Retinal pigment epithelial cell (primary cell): ENCODE measurements at regions not wholly inside any gene's neighbourhood (a gene's known extent, or its start where the extent isn't known, plus 50 kb on each side); places are given as distances from the start of the nearest gene placed in this dataset.
A peak's percentile ranks its signal among the peaks of the same experiment; 100 is the strongest.

Source experiments
- DNase-seq: peaks from one replicate; pipeline ENCODE4 v3.0.0-alpha.2; 2010; ENCODE audit warnings: low read depth
- H3K4me3 ChIP-seq: 2 replicates; pipeline ENCODE4 v1.5.1; 2011; ENCODE audit warnings: mild to moderate bottlenecking, low read length, control low read depth, moderate library complexity
- TF ChIP-seq, protein P1 (sequence below): conservative IDR thresholded peaks from 2 replicates; pipeline ENCODE4 v1.5.1; 2011; ENCODE audit warnings: low read depth, low read length, control low read depth, inconsistent platforms

GRCh38 chr2:228688007-228688645 is 506.6 kb upstream of the SPHKAP start:
- TF ChIP-seq, protein P1, sequence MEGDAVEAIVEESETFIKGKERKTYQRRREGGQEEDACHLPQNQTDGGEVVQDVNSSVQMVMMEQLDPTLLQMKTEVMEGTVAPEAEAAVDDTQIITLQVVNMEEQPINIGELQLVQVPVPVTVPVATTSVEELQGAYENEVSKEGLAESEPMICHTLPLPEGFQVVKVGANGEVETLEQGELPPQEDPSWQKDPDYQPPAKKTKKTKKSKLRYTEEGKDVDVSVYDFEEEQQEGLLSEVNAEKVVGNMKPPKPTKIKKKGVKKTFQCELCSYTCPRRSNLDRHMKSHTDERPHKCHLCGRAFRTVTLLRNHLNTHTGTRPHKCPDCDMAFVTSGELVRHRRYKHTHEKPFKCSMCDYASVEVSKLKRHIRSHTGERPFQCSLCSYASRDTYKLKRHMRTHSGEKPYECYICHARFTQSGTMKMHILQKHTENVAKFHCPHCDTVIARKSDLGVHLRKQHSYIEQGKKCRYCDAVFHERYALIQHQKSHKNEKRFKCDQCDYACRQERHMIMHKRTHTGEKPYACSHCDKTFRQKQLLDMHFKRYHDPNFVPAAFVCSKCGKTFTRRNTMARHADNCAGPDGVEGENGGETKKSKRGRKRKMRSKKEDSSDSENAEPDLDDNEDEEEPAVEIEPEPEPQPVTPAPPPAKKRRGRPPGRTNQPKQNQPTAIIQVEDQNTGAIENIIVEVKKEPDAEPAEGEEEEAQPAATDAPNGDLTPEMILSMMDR, result no peak
- DNase-seq, result no peak

DNA sequence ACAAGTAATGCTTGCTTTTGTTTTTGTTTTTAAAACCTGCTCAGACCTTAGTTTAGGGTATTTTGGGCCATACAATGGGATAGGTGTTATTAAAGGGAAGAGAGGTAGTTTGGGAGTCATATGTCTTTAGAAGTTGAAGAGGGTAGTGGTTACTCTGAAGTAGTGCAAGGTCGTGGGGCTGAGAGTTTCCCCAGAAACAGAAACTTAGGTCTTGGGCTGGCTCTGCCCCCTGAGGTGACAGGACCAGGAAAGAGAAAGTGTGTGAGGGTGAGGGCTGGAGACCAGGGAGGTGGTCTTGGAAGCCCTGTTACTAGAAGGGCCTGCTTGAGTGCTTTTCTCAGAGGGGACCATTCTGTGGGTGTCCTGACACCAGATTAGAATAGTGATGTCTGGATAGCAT is 500.5 kb upstream of the SPHKAP start:
- no peak overlapping the region for H3K4me3 ChIP-seq
- TF ChIP-seq, protein P1, result no peak
- no peak for DNase-seq

More at GRCh38 chr2:228688007-228688645, 506.6 kb upstream of the SPHKAP start:
- no peak overlapping the region for H3K4me3 ChIP-seq

- TF ChIP-seq, protein P1, result peak; percentile 55
- no peak overlapping the region for H3K4me3 ChIP-seq
- no peak for DNase-seq
Observed at GRCh38 chr2:228681426-228681825, 499.9 kb upstream of the SPHKAP start.

GRCh38 chr2:228678110-228678509 is 496.6 kb upstream of the SPHKAP start:
- no peak for DNase-seq
- TF ChIP-seq, protein P1, result no peak
- no peak overlapping the region for H3K4me3 ChIP-seq

DNA sequence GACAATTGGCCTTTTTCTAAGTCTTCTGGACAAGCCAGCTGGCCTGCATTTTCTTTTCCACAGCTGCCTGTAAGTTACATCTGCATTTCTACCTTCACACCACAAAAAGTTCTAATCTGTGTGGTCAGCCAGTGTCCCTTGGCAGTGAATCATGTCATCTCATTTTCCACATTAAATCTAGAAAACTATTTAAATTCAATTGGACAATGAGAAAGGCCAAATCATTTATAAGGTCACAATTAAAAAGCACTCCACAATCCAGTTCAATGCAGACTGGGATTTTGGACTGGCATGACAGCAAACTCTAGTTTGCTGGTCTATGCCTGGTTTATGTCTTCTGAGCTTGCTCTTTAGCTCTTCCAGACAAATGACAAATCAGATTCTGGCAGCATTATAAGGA is 494.2 kb upstream of the SPHKAP start:
- DNase-seq, result no peak
- H3K4me3 ChIP-seq, result no peak overlapping the region
- TF ChIP-seq, protein P1, result no peak

DNA sequence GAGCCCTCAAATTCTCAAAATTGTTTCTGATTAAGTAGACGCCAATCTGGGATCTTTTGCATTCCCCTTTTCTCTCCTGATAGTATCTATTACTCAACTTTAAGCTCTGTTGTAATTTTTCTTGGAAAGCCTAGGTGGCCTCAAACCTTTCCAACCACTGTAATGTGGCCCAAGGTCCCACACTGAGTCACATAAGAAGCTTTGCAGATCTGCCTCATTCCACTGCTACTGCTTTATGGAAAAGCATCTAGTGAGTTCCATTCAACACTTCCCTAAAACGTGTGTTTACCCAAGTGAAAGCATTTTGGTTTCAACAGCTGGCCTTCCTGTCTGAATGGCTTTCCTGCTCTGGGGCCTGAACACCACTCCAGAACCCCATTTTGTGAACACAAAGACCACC is 493.6 kb upstream of the SPHKAP start:
- TF ChIP-seq, protein P1, result no peak
- H3K4me3 ChIP-seq, result no peak overlapping the region
- no peak for DNase-seq

GRCh38 chr2:228673876-228674554 is 492.5 kb upstream of the SPHKAP start:
- no peak for DNase-seq
- H3K4me3 ChIP-seq, result no peak overlapping the region

More at GRCh38 chr2:228673876-228674554, 492.5 kb upstream of the SPHKAP start:
- TF ChIP-seq, protein P1, result no peak
